HUES48 (cell line): ENCODE measurements at regions not wholly inside any gene's neighbourhood (a gene's known extent, or its start where the extent isn't known, plus 50 kb on each side); places are given as distances from the start of the nearest gene placed in this dataset.
"Not testable (repeated sequence)": the region's sequence is repeated elsewhere in the genome, so short reads cannot be mapped to it uniquely, and the experiment has no call there.

ENCODE experiments used
- H3K27ac ChIP-seq: one replicate; pipeline ENCODE4 v1.7.0; 2013; ENCODE audit warnings: low read depth, low read length, inconsistent platforms
- H3K27me3 ChIP-seq: 2 replicates; pipeline ENCODE4 v1.6.1; 2013; ENCODE audit warnings: mild to moderate bottlenecking, low read length; ENCODE audit not compliant: control insufficient read depth, insufficient read depth
- H3K36me3 ChIP-seq: 2 replicates; pipeline ENCODE4 v1.6.1; 2013; ENCODE audit warnings: low read length; ENCODE audit not compliant: control insufficient read depth, insufficient read depth
- H3K4me1 ChIP-seq: 2 replicates; pipeline ENCODE4 v1.6.1; 2013; ENCODE audit warnings: mild to moderate bottlenecking, low read length; ENCODE audit not compliant: control insufficient read depth, insufficient read depth
- H3K4me3 ChIP-seq: 2 replicates; pipeline ENCODE4 v1.5.1; 2013; ENCODE audit warnings: mild to moderate bottlenecking, low read depth, low read length
- H3K9ac ChIP-seq: 2 replicates; pipeline ENCODE4 v1.6.1; 2013; ENCODE audit warnings: mild to moderate bottlenecking, low read depth, low read length, moderate library complexity
- H3K9me3 ChIP-seq: 2 replicates; pipeline ENCODE4 v1.6.1; 2013; ENCODE audit warnings: low read length; ENCODE audit not compliant: control insufficient read depth, insufficient read depth

DNA sequence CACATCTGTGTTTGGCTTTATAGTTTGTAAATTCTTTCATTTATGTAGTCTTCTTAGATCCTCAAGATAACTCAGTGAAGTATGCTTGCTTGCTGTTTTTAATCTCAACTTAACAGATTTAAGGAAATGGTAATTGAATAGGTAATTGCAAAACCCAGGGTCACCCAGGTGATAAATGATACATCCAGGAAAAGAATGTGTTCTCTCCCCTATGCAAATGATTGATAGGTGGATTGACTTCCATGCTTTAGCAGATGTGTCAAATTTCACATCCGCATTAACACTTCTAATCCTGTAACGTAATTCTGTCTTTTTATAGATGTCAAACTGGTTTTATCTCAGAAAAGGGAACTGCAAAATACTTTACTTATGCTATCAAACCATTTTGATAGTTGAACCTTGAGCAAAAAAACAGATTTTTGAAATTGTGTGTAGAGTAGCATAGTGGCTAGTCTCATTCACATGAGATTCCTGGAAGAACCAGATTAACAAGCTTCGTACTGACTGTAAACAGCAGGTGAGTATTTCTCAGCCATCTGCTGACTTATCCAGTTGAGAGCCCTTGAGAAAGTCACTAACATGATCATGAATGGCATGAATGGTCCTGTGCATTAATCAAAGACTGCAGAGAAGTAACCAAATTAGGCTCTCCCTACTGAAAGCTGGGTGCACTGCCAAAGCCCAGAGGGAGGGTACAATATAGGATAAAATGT, 86.7 kb upstream of the PAM start:
- Histone ChIP-seq H3K9ac (no peak overlapping the region), H3K36me3 (no peaks in the 10 kb centered on the region), H3K27ac (no peak overlapping the region), H3K27me3 (no peaks in the 10 kb centered on the region), H3K9me3 (no peaks in the 10 kb centered on the region), H3K4me3 (no peak overlapping the region), H3K4me1 (peaks cover 13% of the 10 kb centered on the region)

DNA sequence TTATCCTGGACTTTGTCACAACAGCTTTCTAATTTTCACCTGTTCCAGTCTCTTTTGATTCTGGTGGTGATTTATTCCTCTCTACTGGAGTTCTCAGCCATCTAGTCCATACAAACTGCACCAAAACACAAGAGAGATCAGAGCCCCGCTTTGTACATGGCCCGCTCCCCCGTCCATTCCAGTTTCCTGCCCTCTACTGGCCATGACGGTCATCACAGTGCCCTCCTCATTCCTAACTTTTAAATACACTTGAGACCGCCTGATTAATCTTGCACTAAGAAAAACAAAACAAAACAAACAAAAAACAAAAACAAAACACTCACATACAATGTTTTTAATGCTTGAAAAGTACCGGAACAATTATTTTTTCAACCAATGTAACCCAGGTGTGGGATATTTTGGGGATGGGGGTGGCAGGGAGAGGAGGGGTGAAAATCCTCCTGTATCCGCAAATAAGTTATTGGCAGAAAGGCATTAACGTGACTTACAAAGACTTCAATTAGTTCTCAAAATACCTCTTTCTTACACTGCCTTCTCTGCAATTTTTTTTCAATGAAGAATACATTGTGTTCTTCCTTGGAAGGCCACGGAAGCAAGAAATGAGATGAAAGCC, 84.8 kb upstream of the PAM start:
- Histone ChIP-seq H3K9ac (no peak overlapping the region), H3K4me1 (peaks cover 6% of the 10 kb centered on the region), H3K9me3 (no peaks in the 10 kb centered on the region), H3K27me3 (no peaks in the 10 kb centered on the region), H3K36me3 (no peaks in the 10 kb centered on the region), H3K27ac (no peak overlapping the region), H3K4me3 (peak overlapping the region; percentile 63)

DNA sequence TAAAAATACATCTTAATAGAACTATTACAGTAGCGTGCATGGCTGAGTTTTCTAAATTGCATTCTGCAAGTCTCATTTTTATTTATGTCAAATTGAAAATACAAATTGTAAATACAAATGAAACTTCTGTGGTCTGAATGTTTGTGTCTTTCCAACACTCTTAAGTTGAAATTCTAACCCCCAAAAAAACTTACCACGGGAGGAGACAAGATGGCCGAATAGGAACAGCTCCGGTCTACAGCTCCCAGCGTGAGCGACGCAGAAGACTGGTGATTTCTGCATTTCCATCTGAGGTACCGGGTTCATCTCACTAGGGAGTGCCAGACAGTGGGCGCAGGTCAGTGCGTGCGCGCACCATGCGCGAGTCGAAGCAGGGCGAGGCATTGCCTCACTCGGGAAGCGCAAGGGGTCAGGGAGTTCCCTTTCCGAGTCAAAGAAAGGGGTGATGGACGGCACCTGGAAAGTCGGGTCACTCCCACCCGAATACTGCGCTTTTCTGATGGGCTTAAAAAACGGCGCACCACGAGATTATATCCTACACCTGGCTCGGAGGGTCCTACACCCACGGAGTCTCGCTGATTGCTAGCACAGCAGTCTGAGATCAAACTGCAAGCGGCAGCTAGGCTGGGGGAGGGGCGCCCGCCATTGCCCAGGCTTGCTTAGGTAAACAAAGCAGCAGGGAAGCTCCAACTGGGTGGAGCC, 83.9 kb upstream of the PAM start:
- not testable (repeated sequence) for H3K36me3 ChIP-seq, H3K27me3 ChIP-seq, H3K4me1 ChIP-seq, H3K27ac ChIP-seq, H3K9me3 ChIP-seq
- H3K4me3 ChIP-seq = peak overlapping the region; percentile 63
- peak overlapping the region; percentile 39; the same call in 1 of the 2 replicates for H3K9ac ChIP-seq

DNA sequence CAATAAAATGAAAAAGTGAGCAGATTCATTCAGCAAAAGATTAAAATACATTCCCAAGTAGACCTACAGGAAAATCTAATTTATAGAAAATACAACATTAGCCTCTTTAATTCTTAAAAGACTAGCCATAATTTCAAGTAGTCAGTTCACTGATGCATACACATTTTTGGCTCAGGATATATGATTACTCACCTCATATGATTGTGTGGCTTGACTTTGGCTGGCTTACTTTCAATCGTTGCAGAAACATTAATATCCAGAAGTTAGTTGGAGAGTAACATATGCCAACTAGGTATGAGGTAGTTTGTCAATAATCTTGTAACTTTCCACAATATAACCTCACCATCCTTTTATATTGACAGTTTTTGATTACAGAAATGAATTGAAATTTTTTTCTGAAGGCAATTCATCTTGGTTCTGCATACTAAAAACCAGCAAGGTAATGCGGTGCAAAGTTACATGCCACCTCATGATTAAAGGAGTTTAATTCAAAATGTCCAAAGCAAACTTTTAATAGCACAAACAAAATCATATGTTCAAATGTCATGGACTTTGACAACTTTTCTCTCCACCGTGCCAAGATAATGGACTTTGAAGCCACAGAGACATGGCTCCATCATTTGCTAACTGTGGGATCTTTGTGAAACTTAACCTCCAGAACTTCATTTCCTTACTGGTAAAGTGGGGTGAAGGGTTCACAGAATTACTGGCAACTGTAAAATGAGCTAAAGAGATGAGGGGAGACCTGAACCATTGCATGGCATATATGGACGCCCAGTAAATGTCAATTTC, 76.6 kb upstream of the PAM start:
- Histone ChIP-seq H3K27ac (no peak overlapping the region), H3K9me3 (no peaks in the 10 kb centered on the region), H3K9ac (no peak overlapping the region), H3K36me3 (no peaks in the 10 kb centered on the region), H3K27me3 (no peaks in the 10 kb centered on the region), H3K4me1 (0 out of 2 replicates have a peak, but pooled peaks cover 2% of the 10 kb centered on the region), H3K4me3 (no peak overlapping the region)

DNA sequence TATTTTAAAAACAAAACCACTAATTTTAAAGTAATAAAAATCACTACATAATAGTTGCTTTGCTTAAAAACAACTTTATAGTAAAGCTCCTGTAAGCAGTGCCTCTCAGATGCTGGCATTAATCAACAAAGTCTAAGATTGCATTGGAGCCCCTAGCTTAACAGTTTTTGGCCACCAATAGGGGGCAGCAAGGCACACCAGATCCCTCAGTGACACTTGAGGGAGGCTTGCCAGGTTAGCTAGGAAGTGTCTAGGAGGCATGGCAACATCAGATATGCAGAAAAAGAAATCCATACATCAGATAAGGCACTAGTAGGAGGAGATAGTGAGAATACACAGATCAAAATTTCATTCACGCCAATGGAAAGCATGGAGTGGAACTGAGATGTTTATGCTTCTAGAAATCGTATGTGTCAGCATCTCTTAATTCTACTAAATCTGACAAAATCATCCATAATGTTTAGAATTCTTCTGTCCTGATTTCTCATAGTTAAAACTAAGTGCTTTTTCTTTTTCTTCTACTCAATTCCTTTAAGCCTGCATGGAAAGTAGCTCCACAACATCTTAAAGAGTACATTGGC, 73.6 kb upstream of the PAM start:
- no peak overlapping the region for H3K4me3 ChIP-seq
- no peaks in the 10 kb centered on the region for H3K36me3 ChIP-seq
- H3K27me3 ChIP-seq = no peaks in the 10 kb centered on the region
- 0 out of 2 replicates have a peak, but pooled peaks cover 2% of the 10 kb centered on the region for H3K4me1 ChIP-seq
- no peak overlapping the region for H3K9ac ChIP-seq
- H3K27ac ChIP-seq = no peak overlapping the region
- H3K9me3 ChIP-seq = no peaks in the 10 kb centered on the region

DNA sequence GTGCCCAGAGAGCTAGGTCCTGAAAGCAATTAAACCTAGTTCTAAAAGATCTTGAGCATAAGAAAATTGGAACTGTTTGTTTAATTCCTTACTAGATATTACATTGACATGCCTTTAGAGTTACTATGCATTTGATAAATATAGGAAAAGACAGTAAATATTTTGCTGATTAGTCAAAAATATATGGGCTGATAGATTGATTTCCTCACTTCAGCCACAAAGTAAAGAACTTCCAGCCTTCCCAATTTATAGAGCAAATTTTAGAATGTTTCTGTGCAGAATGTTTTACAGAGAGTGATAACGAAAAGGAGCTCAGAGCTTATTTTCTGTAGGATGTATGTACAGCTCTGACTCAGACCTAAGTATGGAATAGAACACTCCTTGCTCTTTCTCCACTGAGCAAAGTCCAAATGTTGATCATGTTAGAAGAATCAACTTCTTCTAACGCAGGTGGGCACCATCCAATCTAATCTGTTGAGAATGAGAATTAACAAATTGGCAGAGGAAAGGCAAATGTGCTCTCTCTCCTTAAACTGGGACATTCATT, 72.9 kb upstream of the PAM start:
- H3K4me1 ChIP-seq = 0 out of 2 replicates have a peak, but pooled peaks cover 2% of the 10 kb centered on the region
- no peak overlapping the region for H3K4me3 ChIP-seq
- H3K9me3 ChIP-seq = no peaks in the 10 kb centered on the region
- no peaks in the 10 kb centered on the region for H3K36me3 ChIP-seq
- no peaks in the 10 kb centered on the region for H3K27me3 ChIP-seq
- no peak overlapping the region for H3K27ac ChIP-seq
- H3K9ac ChIP-seq = no peak overlapping the region

DNA sequence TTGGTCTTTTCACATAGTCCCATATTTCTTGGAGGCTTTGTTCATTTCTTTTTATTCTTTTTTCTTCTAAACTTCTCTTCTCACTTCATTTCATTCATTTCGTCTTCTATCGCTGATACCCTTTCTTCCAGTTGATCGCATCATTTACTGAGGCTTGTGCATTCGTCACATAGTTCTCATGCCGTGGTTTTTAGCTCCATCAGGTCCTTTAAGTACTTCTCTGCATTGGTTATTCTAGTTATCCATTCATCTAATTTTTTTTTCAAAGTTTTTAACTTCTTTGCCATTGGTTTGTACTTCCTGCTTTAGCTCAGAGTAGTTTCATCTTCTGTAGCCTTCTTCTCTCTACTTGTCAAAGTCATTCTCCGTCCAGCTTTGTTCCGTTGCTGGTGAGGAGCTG, 67.0 kb upstream of the PAM start:
- not testable (repeated sequence) for H3K4me3 ChIP-seq, H3K27ac ChIP-seq, H3K27me3 ChIP-seq

DNA sequence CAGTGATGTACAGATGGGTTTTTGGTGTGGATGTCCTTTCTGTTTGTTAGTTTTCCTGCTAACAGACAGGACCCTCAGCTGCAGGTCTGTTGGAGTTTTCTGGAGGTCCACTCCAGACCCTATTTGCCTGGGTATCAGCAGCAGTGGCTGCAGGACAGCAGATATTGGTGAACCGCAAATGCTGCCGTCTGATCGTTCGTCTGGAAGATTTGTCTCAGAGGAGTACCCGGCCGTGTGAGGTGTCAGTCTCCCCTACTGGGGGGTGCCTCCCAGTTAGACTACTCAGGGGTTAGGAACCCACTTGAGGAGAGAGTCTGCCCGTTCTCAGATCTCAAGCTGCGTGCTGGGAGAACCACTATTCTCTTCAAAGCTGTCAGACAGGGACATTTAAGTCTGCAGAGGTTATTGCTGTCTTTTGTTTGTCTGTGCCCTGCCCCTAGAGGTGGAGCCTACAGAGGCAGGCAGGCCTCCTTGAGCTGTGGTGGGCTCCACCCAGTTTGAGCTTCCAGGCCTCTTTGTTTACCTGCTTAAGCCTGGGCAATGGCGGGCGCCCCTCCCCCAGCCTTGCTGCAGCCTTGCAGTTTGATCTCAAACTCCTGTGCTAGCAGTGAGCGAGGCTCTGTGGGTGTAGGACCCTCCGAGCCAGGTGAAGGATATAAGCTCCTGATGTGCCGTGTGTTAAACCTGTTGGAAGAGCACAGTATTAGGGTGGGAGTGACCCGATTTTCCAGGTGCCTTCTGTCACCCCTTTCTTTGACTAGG, 66.3 kb upstream of the PAM start:
- not testable (repeated sequence) for H3K27me3 ChIP-seq

More for the DNA sequence above, 67.0 kb upstream of the PAM start:
- H3K9ac ChIP-seq, H3K4me1 ChIP-seq, H3K36me3 ChIP-seq: not testable (repeated sequence)
- peaks cover 15% of the 10 kb centered on the region for H3K9me3 ChIP-seq

DNA sequence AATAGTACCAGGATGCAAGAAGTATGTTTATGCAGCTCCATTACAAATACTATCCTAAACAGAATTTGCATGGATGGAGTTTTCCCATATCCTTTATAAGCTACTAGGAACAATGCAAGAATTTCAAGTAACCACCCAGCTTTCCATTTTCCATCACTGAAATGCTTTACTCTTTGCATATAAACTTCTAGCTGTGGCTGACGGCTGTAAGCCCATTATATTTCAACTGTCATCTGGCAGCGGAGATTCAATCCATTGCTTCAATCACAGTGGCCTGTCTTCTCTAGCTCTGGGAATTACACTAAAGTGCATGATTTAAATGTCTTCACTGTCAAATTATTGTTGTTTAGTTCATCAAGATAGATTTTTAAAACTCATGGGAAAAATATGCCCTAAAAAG, 64.2 kb upstream of the PAM start:
- no peaks in the 10 kb centered on the region for H3K4me1 ChIP-seq
- H3K9ac ChIP-seq = no peak overlapping the region
- H3K36me3 ChIP-seq = no peaks in the 10 kb centered on the region
- no peak overlapping the region for H3K27ac ChIP-seq
- H3K27me3 ChIP-seq = no peaks in the 10 kb centered on the region
- no peak overlapping the region for H3K4me3 ChIP-seq
- H3K9me3 ChIP-seq = peaks cover 15% of the 10 kb centered on the region

More for the DNA sequence above, 66.3 kb upstream of the PAM start:
- not testable (repeated sequence) for H3K4me3 ChIP-seq, H3K9ac ChIP-seq, H3K36me3 ChIP-seq, H3K27ac ChIP-seq, H3K4me1 ChIP-seq
- peaks cover 15% of the 10 kb centered on the region for H3K9me3 ChIP-seq

DNA sequence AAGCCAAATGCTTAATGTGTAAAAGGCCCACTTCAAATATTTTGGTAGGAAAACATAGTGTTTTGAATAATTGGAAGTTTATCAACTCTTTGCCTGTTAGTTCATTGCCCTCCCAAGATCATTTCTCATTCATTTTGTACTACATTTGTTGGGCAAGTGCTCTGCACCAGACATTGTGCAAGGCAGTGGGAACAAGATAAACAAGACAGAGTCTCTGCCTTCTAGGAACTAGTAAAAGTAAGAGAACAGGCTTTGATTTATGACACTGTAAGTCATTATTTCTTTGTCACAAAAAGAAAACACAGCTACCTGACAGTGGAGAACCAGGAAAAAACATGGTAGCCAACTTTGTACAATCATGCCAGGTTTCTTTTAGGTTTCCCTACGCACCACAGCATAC, 63.7 kb upstream of the PAM start:
- Histone ChIP-seq H3K27me3 (no peaks in the 10 kb centered on the region), H3K36me3 (no peaks in the 10 kb centered on the region), H3K4me3 (no peak overlapping the region), H3K9ac (no peak overlapping the region), H3K4me1 (no peaks in the 10 kb centered on the region), H3K27ac (no peak overlapping the region), H3K9me3 (peaks cover 15% of the 10 kb centered on the region)
